ENCODE measurements at regions not wholly inside any gene's neighbourhood (a gene's known extent, or its start where the extent isn't known, plus 50 kb on each side); places are given as distances from the start of the nearest gene placed in this dataset.

DNA sequence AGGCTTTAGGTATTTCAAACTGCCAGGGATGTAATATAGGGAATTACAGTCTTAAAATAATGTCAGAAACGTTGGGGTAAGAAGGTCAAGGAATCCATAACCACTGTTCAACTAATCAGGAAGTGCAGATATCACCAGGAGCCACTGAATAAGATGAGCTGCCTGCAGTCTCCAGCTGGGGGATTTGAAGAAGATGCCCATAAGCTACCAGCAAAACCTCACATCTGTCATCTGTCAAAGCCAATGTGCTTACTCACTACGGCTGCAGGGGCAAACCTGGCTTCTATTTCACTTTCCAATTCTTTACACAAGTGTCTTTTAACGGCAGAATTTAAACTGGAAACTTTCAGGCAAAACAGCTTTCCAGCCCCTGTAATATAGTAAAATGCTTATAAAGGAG, 1410.1 kb upstream of the ATXN8OS start (continued):
- 0 out of 2 replicates have a peak, but pooled peaks have one; percentile 11 for TF ChIP-seq ARID1B (IDR thresholded peaks at IDR 0.05)
- TF ChIP-seq CBFA2T2 (conservative IDR thresholded peaks at IDR 0.05), result peak; percentile 36; the same call in 1 of the 2 replicates
- peak; percentile 70 for TF ChIP-seq CBFA2T3 (IDR thresholded peaks at IDR 0.05)
- TF ChIP-seq IFI16 (CRISPR knock-in tag; IDR thresholded peaks at IDR 0.05), result no peak
- TF ChIP-seq SPI1 (IDR thresholded peaks at IDR 0.05; ENCODE audit: borderline replicate concordance, low read depth, low read length), result 0 out of 2 replicates have a peak, but pooled peaks have one; percentile 27
- 0 out of 2 replicates have a peak, but pooled peaks have one; percentile 8 for TF ChIP-seq MAFK (IDR thresholded peaks at IDR 0.05; ENCODE audit: low read length)
- TF ChIP-seq DACH1 (IDR thresholded peaks at IDR 0.05; ENCODE audit: partially characterized antibody), result no peak

DNA sequence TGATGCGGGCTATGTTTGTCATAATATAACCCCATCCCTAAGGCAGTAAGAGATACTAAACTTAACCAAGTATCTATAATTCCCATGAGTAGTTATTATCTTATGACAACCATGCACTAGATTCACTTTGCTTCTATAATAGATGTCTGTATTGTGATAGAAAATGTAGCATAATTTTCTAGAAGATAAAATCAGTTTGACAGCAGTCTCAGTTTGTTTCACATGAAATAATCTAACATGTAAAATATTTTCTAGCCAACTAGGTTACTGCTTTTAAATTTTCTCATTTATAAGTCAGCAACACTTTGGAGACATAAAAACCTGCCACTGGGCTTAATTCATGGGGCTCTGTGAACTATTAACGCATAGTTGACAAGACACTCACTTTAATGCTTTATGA, 1410.7 kb upstream of the ATXN8OS start:
- H3K4me3 ChIP-seq, result no peak overlapping the region
- CTCF ChIA-PET (ENCODE audit: low intra/inter-chr PET ratio), result no interaction called here
- H3K4me2 ChIP-seq (ENCODE audit: insufficient read depth, low read length), result no peak overlapping the region
- H4K20me1 ChIP-seq (replicated peaks; ENCODE audit: control insufficient read depth, insufficient read depth, low read length), result no peaks in the 10 kb centered on the region
- H3K27me3 ChIP-seq (ENCODE audit: control insufficient read depth in 2 of 2, insufficient read depth in 2 of 2, low read length in 2 of 2), result no peaks in the 10 kb centered on the region
- intact Hi-C loops (cut with micrococcal nuclease), result no loop called here
- no peaks in the 10 kb centered on the region for H3K79me2 ChIP-seq (ENCODE audit: control insufficient read depth, insufficient read depth, low read length)
- H3K9me1 ChIP-seq (ENCODE audit: control insufficient read depth, insufficient read depth, low read length), result no peaks in the 10 kb centered on the region
- 58% methylated on average over 2 of the region's 2 CpGs for WGBS (ENCODE audit: insufficient coverage, low coverage, missing lambda C conversion rate)
- POLR2A ChIA-PET, result interaction anchor here (1.0 kb wide), 1 partner anchor 11 kb away, joined by 6 read pairs; no protein-coding TSS in a partner anchor
- no peak for ATAC-seq
- BruUV-seq (replicated peaks), result no TSS peak
- no peak for DNase-seq (ENCODE audit: extremely low read depth in 1 of 4, low spot score in 3 of 4)
- no peaks in the 10 kb centered on the region for H3K36me3 ChIP-seq (ENCODE audit: control insufficient read depth, insufficient read depth, low read length)
- no peaks in the 10 kb centered on the region; the same call in 1 of the 2 replicates for H3K9me3 ChIP-seq (replicated peaks; ENCODE audit: control insufficient read depth, insufficient read depth, low read depth, low read length)
- in situ Hi-C loops (cut with MboI), result no loop called here
- H3K27ac ChIP-seq (ENCODE audit: extremely low read depth, low read depth, low read length), result no peak overlapping the region
- TF ChIP-seq, protein P1, sequence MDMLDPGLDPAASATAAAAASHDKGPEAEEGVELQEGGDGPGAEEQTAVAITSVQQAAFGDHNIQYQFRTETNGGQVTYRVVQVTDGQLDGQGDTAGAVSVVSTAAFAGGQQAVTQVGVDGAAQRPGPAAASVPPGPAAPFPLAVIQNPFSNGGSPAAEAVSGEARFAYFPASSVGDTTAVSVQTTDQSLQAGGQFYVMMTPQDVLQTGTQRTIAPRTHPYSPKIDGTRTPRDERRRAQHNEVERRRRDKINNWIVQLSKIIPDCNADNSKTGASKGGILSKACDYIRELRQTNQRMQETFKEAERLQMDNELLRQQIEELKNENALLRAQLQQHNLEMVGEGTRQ (CRISPR knock-in tag; IDR thresholded peaks at IDR 0.05), result no peak
- TF ChIP-seq, protein P2, sequence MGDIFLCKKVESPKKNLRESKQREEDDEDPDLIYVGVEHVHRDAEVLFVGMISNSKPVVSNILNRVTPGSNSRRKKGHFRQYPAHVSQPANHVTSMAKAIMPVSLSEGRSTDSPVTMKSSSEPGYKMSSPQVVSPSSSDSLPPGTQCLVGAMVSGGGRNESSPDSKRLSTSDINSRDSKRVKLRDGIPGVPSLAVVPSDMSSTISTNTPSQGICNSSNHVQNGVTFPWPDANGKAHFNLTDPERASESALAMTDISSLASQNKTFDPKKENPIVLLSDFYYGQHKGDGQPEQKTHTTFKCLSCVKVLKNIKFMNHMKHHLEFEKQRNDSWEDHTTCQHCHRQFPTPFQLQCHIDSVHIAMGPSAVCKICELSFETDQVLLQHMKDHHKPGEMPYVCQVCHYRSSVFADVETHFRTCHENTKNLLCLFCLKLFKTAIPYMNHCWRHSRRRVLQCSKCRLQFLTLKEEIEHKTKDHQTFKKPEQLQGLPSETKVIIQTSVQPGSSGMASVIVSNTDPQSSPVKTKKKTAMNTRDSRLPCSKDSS (IDR thresholded peaks at IDR 0.05; ENCODE audit: low read depth, partially characterized antibody), result no peak
- no peak for TF ChIP-seq TGIF2 (CRISPR knock-in tag; IDR thresholded peaks at IDR 0.05)
- no peak for TF ChIP-seq ZNF134 (CRISPR knock-in tag; conservative IDR thresholded peaks at IDR 0.05)
- no peak for TF ChIP-seq OTX1 (CRISPR knock-in tag; IDR thresholded peaks at IDR 0.05)
- TF ChIP-seq E2F3 (CRISPR knock-in tag; IDR thresholded peaks at IDR 0.05), result no peak
- no peak for TF ChIP-seq BACH1 (tag; IDR thresholded peaks at IDR 0.05)
- no peak overlapping the region for H3K9ac ChIP-seq (ENCODE audit: insufficient read depth in 1 of 2, low read depth in 2 of 2, low read length in 2 of 2)
- H3K4me1 ChIP-seq (replicated peaks in 1 of 2; ENCODE audit: control insufficient read depth in 2 of 2, insufficient read depth in 2 of 2, low read length in 2 of 2), result peaks cover 0 to 8% of the 10 kb centered on the region in 2 experiments; a peak in 2 of 5 replicates
- no peak for FAIRE-seq
- no peak overlapping the region for H2AFZ ChIP-seq (ENCODE audit: low read depth, low read length)

Data from K562 (cell line).